ENCODE measurements at regions not wholly inside any gene's neighbourhood (a gene's known extent, or its start where the extent isn't known, plus 50 kb on each side); places are given as distances from the start of the nearest gene placed in this dataset.
"Not testable (repeated sequence)": the region's sequence is repeated elsewhere in the genome, so short reads cannot be mapped to it uniquely, and the experiment has no call there.

DNA sequence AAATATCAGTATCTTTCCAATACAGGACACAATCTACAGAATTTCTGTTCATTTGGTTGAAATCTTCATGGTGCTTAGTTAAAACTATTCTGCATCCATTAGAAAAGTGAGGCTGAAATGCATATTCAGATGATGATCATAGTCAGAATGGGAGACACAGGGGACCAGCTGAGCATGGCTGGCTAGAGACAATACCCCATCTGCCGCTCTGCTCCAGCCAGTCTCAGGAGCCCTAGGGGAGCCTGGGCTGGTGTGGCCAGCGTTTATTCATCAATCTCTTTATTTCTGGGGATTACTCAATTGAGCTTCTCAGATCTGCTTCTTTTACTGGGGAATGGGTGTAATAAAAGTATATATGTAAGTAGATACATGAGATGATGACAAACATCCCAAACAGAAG, 470.9 kb upstream of the CDIN1 start:
- DNase-seq, result no peak

DNA sequence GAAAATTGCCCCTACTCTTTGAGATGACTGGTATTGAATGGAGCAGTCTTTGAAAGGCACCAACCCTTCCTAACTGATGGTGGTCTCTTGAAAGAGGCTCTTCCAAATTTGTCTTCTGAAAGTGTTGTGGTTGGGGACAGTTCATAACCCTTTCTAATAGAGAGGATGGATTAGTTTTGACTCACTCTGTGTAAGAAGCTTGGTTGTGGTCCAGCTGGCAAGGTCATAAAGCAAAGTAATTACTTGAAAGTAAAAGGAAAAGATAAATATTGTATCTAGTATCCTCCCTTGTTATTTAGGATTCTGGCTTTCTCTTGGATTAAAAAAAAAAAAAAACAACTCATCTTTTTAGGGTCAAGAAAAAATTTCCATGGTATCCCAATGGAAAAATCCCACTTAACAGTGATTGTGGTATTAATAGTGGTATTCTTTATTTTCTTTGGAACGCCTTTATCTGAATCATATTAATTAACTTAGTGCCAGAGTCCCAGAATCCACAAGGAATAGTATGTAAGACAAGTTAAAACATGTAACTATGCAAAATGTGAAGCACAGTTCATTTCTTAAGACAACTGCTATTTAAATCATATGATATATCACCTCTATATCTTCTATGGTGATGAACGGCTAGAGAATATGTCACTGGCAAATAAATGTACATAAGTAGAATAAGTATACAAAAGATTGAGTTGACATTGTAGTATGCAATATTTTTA, 469.3 kb upstream of the CDIN1 start:
- no peak for DNase-seq

DNA sequence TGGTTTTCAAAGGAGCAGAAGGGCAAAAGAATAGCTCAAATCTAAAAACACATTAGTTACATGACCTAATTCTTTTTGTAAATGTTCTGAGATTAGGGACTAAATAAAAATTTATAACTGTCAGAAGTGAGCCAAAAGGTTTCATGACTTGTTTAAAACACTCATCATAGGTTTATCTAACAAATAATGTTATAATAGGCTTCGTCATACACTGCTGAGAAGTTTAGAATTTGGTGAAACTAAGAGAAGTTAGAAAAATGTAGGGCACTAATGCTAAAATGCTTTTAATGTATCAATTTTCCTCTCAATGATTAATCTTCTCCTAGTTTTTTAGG, 468.8 kb upstream of the CDIN1 start:
- DNase-seq, result no peak

DNA sequence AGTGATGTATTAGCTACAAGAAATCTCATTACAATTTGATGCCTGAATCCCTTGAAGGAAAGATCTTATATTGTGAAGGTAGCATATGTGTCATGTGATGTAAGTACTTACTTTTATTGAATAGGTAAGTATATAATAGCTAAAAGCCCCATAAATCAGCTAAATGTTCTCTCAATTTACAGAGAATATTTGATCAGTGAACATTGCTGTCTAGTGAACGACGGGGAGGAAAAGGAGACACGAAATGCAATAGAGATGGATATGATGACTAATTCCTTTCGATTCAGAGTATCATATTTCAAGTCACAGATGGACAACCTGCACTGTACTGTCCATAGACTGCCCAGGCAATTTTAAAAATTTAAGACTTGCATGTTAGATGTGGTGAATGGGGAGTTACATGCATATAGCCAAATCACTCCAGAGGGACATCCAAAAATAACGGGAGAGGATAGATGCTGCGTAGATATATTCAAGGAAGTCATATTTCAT, 462.1 kb upstream of the CDIN1 start:
- no peak for DNase-seq

DNA sequence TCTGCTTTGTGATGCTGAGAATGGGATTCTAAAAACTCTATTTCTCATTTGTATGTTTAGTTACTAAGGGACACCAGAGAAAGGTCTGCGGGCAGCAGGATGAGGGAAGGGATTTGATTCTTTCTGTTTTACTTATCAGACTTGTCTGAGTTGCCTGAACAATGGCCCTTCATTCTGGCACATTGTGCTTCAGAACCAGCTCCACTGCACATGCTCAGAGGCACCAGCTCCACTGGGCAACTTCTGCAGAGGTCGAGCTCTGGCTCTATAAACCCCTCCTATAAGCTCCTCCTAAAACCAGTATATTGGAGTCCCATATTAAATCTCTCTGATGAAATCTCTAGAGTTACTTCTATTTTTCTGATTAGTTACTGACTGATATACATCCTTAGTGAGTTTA, 453.2 kb upstream of the CDIN1 start:
- no peak for DNase-seq

DNA sequence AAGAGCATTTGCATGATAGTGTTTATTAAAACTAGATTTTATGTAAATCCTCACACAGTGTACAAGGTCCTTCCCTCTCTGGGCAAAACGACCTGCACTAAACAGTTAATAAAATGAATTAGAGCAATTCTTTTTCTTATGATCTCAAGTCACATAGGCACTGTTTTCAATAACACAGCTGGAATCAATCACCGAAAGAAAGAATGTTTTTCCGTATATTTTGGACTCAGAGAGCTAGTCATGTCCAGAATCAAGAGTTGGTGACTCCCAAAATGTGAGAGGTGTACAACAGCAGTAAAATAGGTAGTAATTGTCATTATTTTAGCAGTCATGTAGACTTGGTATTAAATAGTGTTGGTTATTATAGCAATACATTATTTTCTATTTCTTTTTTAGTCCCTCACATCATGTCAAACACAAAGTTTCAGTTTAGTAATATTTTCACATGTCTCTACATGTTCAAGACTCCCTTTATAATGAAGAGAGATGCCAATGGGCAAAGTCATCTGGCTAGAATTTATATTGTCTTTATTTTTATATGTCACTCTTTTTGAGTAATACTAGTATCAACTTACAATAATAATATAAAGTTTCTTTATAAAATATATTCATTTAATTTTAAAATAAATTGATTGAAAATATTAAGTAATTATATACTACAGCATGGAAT, 448.6 kb upstream of the CDIN1 start:
- DNase-seq, result no peak

DNA sequence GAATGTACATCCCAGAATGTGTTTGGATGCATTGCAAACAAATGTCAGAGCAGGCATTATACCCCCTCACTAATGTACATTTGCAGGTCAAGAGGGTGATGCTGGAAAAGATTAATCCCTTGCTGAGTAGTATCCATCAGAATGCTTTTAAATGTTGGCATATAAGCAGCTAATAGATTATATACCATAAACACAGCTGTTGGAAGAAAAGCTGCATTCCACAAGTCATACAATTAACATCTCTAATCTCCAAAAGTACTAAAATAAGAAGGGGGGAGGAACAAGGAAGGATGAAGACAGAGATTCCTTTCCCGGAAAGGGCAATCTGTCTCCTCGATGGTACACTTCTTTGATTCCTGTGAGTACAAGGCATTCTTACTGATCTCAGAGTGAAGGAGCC, 445.7 kb upstream of the CDIN1 start:
- DNase-seq, result no peak

DNA sequence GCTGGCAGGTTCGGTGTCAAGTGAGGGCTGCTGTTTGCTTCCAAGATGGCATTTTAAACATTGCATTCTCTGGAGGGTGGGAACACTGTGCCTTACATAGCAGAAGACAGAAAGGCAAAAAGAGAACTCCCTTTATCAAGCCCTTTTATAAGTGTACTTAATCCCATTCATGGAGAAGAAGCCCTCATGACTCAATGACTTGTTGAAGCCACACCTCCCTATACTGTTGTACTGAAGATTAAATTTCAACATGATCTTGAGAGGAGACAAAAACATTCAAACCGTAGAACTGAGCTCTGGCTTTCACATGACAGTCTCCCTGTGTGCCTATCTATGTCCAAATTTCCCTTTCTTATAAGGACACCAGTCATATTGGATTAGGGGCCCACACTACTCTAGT, 443.4 kb upstream of the CDIN1 start:
- no peak for DNase-seq

DNA sequence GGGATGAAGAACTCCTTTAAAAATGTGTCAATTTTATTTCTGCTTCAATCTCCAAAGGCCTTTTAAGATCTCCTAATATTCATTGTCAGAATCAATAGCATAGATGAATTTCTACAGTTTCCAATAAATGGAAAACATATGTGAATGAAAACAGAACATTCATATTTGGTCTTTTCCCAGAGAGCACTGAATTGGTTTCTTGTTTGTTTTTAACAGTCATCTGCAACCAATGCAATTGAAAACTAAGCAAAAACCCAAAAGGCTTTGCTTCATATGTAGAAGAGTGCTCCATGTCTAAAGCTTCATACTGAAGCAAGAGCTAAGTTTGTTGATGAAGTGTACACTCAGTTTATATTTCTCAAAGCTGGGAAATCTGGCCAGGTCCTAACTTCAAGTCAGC, 426.5 kb upstream of the CDIN1 start:
- no peak for DNase-seq

DNA sequence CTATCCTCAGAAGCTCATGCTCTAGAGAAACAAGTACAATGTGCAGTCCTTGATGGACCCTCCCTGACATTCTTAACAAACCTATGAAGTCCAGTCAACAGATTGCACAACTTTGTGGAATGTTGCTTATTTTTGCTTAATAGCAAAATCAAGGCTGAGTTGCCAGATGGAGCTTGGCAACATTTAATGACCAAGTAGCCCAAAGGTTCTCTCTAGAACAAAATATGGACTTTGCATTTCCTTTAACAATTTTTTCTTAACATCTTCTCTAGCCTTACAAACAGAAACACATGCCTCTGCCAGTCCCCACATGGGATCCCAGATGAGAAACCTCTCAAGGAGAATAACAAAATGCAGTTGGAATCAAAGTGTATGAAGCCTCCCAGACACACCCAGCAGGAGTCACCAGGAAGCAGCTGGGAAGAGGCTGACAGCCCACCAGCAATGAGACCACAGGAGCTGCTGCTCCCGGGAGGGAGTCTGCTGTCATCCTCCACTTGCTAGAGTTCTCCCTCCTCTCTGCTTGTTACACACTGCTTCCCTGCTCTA, 422.5 kb upstream of the CDIN1 start:
- no peak for DNase-seq

DNA sequence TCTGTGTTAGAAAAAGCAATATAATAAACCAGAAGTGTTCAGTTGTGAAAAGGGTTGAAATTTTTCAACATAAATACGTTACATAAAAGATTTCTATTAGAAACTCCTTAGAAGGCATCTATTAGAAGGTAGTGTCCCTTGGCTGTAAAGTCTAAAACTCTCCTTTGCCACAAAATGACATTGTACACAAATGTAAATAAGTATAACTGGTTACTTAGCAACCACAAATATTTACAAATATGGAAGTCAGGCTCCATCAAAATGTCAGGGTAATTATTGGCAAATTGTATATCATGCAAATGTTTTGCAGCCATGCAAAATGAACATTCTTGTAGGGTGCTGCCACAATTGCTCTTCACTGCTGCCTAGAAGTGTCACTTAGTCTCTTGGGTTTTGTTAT, 419.1 kb upstream of the CDIN1 start:
- no peak for DNase-seq

DNA sequence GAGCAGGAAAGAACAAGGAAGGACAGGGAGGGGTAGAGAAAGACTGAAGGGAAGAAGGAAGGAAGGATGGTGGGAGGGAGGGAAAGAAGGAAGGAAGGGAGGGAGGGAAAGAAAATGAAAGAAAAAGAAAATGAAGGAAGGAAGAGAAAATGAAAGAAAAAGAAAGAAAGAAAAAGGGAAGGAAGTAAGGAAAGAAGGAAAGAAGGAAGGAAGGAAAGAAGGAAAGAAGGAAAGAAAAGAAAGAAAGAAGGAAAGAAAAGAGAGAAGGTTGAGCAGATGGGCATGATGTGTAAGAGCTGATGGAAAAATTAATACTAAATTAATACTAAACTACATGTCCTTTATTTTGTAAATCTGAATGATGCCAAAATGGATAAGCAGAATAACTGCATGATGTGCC, 418.3 kb upstream of the CDIN1 start:
- no peak for DNase-seq

DNA sequence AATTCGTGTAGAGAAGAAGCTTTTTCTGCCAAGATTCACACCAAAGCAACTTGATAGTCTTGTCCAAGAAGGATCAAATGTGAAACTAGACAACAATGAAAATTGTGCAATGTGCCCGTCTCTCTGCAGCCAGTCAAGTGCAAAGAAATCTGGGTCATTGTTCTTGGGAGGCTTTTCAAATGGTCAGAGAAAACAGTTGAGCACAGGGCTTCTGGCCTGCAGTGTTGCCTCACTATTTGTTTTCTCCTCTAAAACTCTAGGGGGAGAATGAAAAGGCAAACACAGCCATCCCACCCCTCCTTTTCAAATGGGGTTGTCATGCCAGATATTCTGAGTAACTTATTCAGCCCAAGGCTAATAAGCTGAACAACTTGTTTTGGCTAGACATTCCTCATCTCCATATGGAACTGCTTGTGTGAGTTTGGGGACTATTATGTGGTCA, 417.6 kb upstream of the CDIN1 start:
- no peak for DNase-seq

DNA sequence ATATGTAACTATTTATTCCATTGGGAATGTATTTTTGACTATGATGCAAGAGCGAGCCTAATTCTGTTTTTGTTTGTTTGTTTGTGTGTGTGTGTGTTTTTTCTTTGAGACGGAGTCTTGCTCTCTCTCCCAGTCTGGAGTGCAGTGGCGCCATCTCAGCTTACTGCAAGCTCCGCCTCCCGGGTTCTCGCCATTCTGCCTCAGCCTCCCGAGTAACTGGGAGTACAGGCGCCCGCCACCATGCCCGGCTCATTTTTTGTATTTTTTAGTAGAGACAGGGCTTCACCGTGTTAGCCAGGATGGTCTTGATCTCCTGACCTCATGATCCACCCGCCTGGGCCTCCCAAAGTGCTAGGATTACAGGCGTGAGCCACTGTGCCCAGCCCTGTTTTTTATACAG, 415.4 kb upstream of the CDIN1 start:
- not testable (repeated sequence) for DNase-seq

DNA sequence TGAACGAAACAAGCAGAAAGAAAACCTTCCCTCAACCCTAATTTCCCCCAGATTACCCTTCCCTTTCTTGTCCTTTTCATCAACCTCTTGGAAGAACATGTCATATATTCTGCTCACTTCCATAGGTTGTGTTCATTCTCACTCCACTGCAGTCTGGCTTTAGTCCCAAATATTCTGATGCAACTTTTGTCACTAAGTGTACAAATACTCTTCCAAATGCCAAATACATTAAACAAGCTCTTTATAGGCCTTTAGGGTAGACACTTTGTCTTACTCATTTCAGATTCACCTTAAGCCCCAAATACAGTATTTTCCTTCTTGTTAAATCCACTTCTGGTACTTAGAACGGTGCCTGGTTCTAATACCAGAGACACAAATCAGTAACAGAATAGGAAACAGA, 406.5 kb upstream of the CDIN1 start:
- DNase-seq, result no peak

DNA sequence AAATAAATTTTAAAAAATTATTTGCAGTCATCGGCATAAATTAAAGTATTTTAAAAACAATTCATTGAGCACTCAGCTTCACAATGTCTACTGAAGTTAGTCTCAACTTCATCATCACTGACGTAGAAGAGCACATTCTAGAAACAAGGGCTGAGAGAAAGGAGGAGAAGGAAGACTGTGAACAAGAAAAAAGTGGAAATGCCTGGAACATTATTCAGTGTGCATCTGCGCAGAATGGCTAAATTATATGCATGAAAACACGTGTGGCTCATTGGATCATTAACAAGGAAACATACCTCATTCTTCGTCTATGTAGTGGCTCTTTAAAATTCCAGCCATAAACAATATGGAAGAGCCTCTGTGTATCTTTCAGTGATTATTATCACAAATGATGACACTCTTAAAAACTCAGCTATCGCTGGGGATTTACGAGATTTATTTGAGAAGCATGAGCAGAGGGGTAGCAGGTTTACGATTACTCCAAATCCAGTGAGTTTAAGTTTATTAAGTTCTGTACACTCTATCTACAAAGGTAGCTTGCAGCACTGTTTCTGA, 404.2 kb upstream of the CDIN1 start:
- DNase-seq, result no peak

DNA sequence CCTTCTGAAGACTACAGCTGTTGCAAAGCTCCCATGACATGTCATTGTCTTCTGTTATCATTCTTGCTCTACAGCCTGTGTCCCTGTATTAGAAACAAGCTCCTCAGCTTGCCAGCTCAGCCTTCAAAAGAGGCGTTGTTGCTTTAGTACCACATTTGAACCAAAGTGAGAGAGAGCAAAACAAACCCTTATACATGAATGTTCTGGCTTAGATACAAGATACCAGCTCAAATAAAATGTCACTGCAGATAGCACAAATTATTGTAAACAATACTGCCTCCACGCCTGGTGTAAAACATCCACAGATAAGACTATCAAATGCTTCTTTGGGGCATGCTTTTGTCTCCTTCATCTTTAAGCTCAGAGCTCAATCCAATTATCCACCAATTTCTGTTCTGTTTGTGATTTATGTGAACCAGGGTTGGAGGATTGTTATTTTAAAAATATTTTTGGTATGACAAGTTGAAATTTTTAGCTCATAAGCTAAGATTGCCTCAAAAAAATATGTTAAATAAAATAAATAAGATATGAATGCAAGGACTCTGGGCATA, 403.6 kb upstream of the CDIN1 start:
- DNase-seq, result no peak

DNA sequence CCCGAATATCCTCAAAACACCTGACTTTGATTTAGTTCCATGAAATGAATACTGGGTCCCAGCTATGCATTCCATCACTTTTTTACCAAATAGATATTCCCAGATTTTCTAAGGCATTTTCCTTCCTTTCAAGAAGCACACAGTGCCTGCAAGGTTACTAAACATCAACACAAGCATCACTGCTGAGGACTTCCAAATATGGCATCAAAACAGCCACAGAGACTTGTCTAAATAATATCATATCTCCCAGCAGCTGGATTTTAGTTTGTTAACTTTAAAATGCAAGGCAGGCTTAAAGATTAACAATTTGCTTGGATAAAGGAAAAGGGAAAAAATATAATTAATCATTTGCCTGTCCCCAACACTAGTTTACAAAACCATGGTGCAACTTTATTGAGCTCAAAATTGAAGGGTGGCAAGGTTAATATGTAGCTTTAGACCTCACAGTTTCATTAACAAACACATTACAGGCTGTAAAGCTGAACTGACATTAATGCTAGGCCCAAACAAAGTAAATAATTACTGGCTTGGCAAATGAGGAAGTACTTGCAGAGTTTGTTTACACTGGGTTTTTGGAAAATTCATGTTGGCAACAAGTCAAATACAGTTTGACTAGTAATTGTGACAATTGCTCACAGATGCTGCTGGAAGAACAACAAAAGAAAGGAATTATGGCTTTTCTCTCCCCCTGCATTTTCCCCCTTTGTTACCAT, 401.7 kb upstream of the CDIN1 start:
- peak; percentile 63 to 69 for DNase-seq

DNA sequence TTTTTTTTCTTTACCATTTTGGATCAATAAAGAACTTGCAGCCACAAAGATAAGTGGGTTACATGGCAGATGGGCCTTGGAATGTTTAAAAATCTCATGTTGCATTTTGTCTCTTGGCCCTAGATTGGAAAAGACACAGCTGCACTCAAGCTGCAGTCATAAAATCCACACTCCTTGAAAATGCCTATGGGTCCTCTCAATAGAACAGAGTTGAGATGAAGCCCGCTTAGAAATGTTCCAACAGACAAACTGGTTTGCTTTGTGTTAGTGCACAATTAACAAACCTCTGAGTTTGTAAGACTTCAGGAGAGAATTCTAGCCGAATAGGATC, 401.2 kb upstream of the CDIN1 start:
- DNase-seq, result no peak

DNA sequence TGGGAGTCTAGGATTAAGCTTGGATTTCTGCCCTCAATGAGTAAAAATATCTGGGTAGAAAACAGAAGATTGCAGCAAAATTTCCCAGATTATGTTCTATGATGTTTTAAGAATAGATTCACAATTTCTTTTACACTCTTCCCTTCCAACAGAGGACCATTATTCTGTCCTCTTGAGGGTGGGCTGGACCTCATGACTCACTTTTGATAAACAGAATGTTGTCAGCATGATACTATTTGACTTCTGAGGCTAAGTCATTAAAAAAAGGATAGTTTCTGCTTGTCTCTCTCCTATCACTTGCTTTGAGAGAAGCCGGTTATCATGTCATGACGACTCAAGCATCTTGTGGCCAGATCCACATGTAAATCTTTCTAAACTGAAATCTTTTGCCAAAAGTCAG, 396.2 kb upstream of the CDIN1 start:
- DNase-seq, result no peak

DNA sequence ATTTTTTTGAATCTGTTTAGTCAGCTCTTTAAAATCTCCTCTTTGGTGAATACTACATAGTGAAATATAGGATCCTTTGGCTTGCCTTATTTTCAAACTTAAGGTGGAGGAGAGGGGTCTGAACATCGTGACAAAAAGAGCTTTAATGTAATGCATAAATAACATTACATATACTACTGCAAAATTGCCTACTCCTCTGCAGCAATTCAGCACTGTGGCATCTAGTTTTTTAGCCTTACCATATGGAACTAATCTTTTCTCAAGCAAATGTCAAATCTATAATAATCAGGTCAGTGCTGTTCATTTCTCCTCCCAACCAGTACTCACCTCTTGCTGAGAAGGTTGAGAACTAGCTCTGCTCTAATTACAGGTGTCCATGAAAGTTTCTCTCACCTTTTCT, 394.0 kb upstream of the CDIN1 start:
- DNase-seq, result no peak

DNA sequence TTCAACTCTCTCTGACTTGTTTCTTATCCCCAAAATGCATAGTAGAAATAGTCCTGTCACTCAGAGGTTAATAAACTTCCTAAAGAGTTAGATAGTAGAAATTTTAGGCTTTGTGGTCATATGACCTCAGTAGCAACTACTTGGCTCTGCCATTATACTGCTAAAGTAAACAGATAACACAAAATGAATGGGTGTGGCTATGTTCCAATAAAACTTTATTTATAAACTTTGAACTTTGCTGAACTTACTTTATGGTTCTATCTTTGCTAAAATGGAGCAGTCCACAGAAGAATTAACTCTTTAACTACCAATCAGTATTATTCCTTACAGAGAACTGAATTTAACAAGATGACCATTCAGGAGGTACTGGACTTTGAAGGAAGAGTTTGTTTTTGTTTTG, 393.6 kb upstream of the CDIN1 start:
- DNase-seq, result no peak

DNA sequence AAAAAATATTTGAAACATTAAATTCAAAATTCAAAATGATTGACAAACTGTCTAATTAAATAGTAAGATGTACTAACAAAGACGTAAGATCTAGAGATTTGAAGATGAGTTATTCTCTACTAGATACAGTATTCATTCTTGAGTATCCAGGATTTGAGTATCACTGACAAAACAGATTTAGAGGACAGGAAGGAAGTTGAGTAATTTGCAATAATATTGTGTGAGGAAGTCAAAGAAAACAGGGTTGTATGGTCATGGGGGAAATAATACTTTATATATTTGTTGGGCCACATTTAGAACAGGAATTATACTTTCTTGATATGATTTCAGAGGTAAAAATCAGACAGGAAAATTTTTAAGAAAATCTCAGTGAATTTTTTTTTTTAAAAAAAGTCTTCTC, 393.1 kb upstream of the CDIN1 start:
- DNase-seq, result no peak

DNA sequence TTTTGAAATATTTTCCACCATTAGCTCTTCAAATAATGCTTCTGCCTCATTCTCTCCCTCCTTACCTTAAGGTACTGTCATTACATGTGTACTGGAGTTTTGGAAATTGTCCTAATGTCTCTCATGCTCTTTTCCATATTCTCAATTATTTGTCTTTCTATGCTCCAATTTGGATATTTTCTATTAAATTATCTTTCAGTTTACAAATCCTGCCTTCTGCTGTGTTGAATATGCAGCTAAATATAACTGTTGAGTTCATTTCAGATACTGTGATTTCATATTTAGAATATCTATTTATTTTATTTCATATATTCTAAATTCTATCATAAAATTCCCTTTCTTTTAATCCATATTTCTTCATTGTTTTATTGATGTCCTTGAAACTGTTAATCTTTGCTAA, 388.0 kb upstream of the CDIN1 start:
- no peak for DNase-seq

Data from NCI-H1930 (cell line).